Testis (tissue), 2 donors: ENCODE measurements at regions not wholly inside any gene's neighbourhood (a gene's known extent, or its start where the extent isn't known, plus 50 kb on each side); places are given as distances from the start of the nearest gene placed in this dataset.

Experiments
- POLR2A ChIP-seq: fragments of 450-650 bp; IDR thresholded peaks from one replicate; pipeline ENCODE4 v1.6.1; 2017; ENCODE audit warnings: antibody characterized with exemption, mild to moderate bottlenecking, moderate library complexity
- TF ChIP-seq, protein P1 (sequence below), 3 experiments: fragments of 450-650 bp in 2 of 3; fragments of 200-600 bp in 1 of 3; sonication (generic) in 1 of 3; IDR thresholded peaks; one replicate each; pipeline ENCODE4 v1.5.1; 2016 to 2019; ENCODE audit warnings: antibody characterized with exemption in 3 of 3, mild to moderate bottlenecking in 2 of 3, moderate library complexity in 1 of 3

DNA sequence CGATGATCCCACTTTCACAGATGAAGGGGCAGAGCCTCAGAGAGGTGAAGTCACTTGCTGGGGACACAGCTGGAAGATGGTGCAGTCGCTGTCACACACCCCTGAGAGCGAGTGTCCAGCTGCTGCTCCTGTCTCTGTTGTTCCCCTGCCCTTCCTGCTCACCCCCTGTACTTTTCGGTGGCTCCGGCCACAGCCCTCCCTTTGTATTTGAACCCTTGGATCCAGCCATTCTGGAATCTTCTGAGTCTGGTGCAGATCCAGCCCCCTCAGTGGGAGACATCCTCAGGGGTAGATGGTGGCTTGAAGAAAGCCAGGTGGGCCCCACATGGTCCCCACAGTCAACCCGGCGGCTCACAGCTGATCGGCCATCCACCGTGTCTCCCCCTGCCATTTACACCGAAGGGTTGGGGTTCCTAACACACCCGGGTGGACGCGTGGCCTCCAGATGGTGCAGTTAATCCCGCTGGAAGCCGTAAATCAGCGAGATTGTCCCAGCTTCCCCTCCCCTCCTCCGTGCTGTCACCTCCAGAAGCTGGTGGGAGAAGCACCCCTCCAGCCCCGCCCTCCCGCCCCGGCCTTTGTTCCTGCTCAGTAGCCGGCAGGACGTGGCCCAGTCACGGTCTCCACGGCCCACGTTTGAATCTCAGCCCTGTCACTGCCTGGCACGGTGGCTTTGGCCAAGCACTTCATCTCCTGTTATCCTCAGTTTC is 204.8 kb downstream of the C9orf50 start:
- TF ChIP-seq, protein P1, sequence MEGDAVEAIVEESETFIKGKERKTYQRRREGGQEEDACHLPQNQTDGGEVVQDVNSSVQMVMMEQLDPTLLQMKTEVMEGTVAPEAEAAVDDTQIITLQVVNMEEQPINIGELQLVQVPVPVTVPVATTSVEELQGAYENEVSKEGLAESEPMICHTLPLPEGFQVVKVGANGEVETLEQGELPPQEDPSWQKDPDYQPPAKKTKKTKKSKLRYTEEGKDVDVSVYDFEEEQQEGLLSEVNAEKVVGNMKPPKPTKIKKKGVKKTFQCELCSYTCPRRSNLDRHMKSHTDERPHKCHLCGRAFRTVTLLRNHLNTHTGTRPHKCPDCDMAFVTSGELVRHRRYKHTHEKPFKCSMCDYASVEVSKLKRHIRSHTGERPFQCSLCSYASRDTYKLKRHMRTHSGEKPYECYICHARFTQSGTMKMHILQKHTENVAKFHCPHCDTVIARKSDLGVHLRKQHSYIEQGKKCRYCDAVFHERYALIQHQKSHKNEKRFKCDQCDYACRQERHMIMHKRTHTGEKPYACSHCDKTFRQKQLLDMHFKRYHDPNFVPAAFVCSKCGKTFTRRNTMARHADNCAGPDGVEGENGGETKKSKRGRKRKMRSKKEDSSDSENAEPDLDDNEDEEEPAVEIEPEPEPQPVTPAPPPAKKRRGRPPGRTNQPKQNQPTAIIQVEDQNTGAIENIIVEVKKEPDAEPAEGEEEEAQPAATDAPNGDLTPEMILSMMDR (IDR thresholded peaks at IDR 0.05) = no peak
- TF ChIP-seq POLR2A = no peak
